CD14-positive monocyte (primary cell): ENCODE measurements at regions not wholly inside any gene's neighbourhood (a gene's known extent, or its start where the extent isn't known, plus 50 kb on each side); places are given as distances from the start of the nearest gene placed in this dataset.

ENCODE experiments used
- DNase-seq, 3 donors: peaks; one replicate each; pipeline ENCODE4 v3.0.0-alpha.2; 2011 to 2022
- H2AFZ ChIP-seq: 2 replicates; pipeline ENCODE4 v1.6.0; 2012; ENCODE audit warnings: mild to moderate bottlenecking, low read depth, low read length, inconsistent platforms; ENCODE audit not compliant: insufficient read depth, poor library complexity, severe bottlenecking
- H3K27ac ChIP-seq, 2 donors: 1 replicate in 1 of 2; 2 replicates in 1 of 2; pipeline ENCODE4 v1.5.1; 2012 to 2013; ENCODE audit warnings: low read length in 2 of 2, control low read depth in 1 of 2, inconsistent platforms in 1 of 2, low read depth in 1 of 2, mild to moderate bottlenecking in 1 of 2
- H3K27me3 ChIP-seq, 2 donors: one replicate each; pipeline versions ENCODE4 v1.6.0 to v1.6.1; 2011 to 2013; ENCODE audit warnings: low read length in 2 of 2; ENCODE audit not compliant: control insufficient read depth in 2 of 2, insufficient read depth in 2 of 2
- H3K36me3 ChIP-seq, 2 donors: replicated peaks in 1 of 2; 1 replicate in 1 of 2; 2 replicates in 1 of 2; pipeline versions ENCODE4 v1.5.1 to v1.6.1; 2012 to 2013; ENCODE audit warnings: low read length in 2 of 2, control low read depth in 1 of 2, inconsistent platforms in 1 of 2, mild to moderate bottlenecking in 1 of 2; ENCODE audit not compliant: insufficient read depth in 2 of 2, control insufficient read depth in 1 of 2
- H3K4me1 ChIP-seq, 2 donors: 1 replicate in 1 of 2; 2 replicates in 1 of 2; pipeline versions ENCODE4 v1.5.1 to v1.6.1; 2012 to 2013; ENCODE audit warnings: low read length in 2 of 2, control low read depth in 1 of 2, inconsistent platforms in 1 of 2, mild to moderate bottlenecking in 1 of 2, moderate library complexity in 1 of 2; ENCODE audit not compliant: insufficient read depth in 2 of 2, control insufficient read depth in 1 of 2
- H3K4me2 ChIP-seq: replicated peaks from 2 replicates; pipeline ENCODE3; 2012; ENCODE audit warnings: low read length, moderate library complexity, mild to moderate bottlenecking; ENCODE audit not compliant: poor library complexity, severe bottlenecking; ENCODE audit errors: extremely low read depth
- H3K4me3 ChIP-seq, 3 experiments: fragments of 200-600 bp in 1 of 3; sonication (generic) in 1 of 3; replicated peaks in 1 of 3; 1 replicate in 2 of 3; 2 replicates in 1 of 3; pipeline ENCODE4 v1.5.1; 2011 to 2013; ENCODE audit warnings: low read length in 3 of 3, mild to moderate bottlenecking in 3 of 3, control low read depth in 2 of 3, low read depth in 2 of 3, inconsistent platforms in 1 of 3, moderate library complexity in 1 of 3
- H3K79me2 ChIP-seq: 2 replicates; pipeline ENCODE4 v1.6.0; 2012; ENCODE audit warnings: mild to moderate bottlenecking, control low read depth, inconsistent platforms, low read length, moderate library complexity; ENCODE audit not compliant: insufficient read depth
- H3K9ac ChIP-seq: 2 replicates; pipeline ENCODE4 v1.6.0; 2017; ENCODE audit warnings: low read length, mild to moderate bottlenecking; ENCODE audit not compliant: insufficient read depth, poor library complexity, severe bottlenecking
- H3K9me3 ChIP-seq, 2 donors: replicated peaks in 1 of 2; 1 replicate in 1 of 2; 2 replicates in 1 of 2; pipeline versions ENCODE4 v1.5.1 to v1.6.1; 2012 to 2013; ENCODE audit warnings: low read length in 2 of 2, control low read depth in 1 of 2; ENCODE audit not compliant: control insufficient read depth in 1 of 2, insufficient read depth in 1 of 2
- H4K20me1 ChIP-seq: 2 replicates; pipeline ENCODE4 v1.6.0; 2012; ENCODE audit warnings: mild to moderate bottlenecking, low read length, control low read depth, moderate library complexity; ENCODE audit not compliant: insufficient read depth
- H3K27ac Mint-ChIP-seq, 7 donors: one replicate each; pipeline ENCODE4 v1.8.0; 2020; ENCODE audit warnings: mild to moderate bottlenecking in 7 of 7, mixed read lengths in 7 of 7, moderate library complexity in 6 of 7, inconsistent platforms in 2 of 7
- H3K27me3 Mint-ChIP-seq, 3 donors: one replicate each; pipeline ENCODE4 v1.8.0; 2021 to 2022; ENCODE audit warnings: low read depth in 3 of 3, mild to moderate bottlenecking in 3 of 3, mixed read lengths in 3 of 3, moderate library complexity in 3 of 3, inconsistent platforms in 1 of 3
- H3K36me3 Mint-ChIP-seq, 2 donors: one replicate each; pipeline ENCODE4 v1.8.0; 2020; ENCODE audit warnings: mixed read lengths in 2 of 2, inconsistent platforms in 1 of 2, mild to moderate bottlenecking in 1 of 2
- H3K4me1 Mint-ChIP-seq: one replicate; pipeline ENCODE4 v1.8.0; 2020; ENCODE audit warnings: mild to moderate bottlenecking, mixed read lengths
- H3K4me3 Mint-ChIP-seq, 2 donors: one replicate each; pipeline ENCODE4 v1.8.0; 2020; ENCODE audit warnings: mild to moderate bottlenecking in 2 of 2, mixed read lengths in 2 of 2, moderate library complexity in 1 of 2
- H3K9me3 Mint-ChIP-seq, 7 donors: one replicate each; pipeline ENCODE4 v1.8.0; 2020 to 2022; ENCODE audit warnings: mixed read lengths in 7 of 7, mild to moderate bottlenecking in 6 of 7, moderate library complexity in 6 of 7, inconsistent platforms in 2 of 7
- CTCF ChIP-seq: fragments of 200-600 bp; IDR thresholded peaks from one replicate; pipeline ENCODE4 v1.8.0; 2022; ENCODE audit warnings: antibody characterized with exemption, mild to moderate bottlenecking
- WGBS: methylation state at CpG from one replicate; pipeline ENCODE4 v1.1.5; 2013; ENCODE audit warnings: missing lambda C conversion rate; ENCODE audit not compliant: insufficient coverage; 5-methylcytosine and 5-hydroxymethylcytosine counted together
- intact Hi-C, 2 donors: fragments of 100-400 bp; cut with micrococcal nuclease; formaldehyde crosslinking; loops; one replicate each; pipeline versions ENCODE4 v1.15.0 to v1.15.1; 2023

DNA sequence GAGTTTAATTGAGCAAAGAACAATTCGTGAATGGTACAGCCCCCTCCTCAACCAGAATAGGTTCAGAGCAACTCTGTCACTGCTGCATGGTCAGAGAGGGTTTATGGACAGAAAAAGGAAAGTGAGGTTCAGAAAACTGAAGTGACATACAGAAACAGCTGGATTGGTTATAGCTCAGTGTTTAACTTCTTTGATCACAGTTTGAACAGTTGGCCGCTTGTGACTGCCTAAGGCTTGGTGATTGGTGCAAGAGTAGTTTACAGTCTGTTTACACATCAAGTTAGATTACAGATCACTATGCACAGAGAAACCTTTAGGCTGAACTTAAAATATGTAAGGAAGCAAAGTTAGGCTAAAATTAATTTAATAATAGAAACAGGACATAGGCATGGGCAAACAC, 459.2 kb downstream of the KCNJ3 start:
- H3K79me2 ChIP-seq, result no peaks in the 10 kb centered on the region
- intact Hi-C loops, result no loop called here
- H3K9me3 ChIP-seq, result peaks cover 0 to 4% of the 10 kb centered on the region in 2 donors
- Mint-ChIP-seq H3K4me3 (no peak overlapping the region), H3K4me1 (no peaks in the 10 kb centered on the region), H3K27ac (no peak overlapping the region), H3K27me3 (peaks cover 0 to 2% (median 0%) of the 10 kb centered on the region in 3 donors), H3K36me3 (no peaks in the 10 kb centered on the region), H3K9me3 (peaks cover 0 to 4% (median 0%) of the 10 kb centered on the region in 7 donors)
- no CpG with 5 or more reads among the region's 2 CpGs for WGBS
- H2AFZ ChIP-seq, result no peak overlapping the region
- H3K27ac ChIP-seq, result no peak overlapping the region
- H3K4me1 ChIP-seq, result no peaks in the 10 kb centered on the region
- no peak for DNase-seq
- H3K9ac ChIP-seq, result no peak overlapping the region
- H4K20me1 ChIP-seq, result no peaks in the 10 kb centered on the region
- no peak for TF ChIP-seq CTCF
- no peak overlapping the region for H3K4me2 ChIP-seq
- H3K36me3 ChIP-seq, result no peaks in the 10 kb centered on the region
- no peaks in the 10 kb centered on the region for H3K27me3 ChIP-seq
- no peak overlapping the region for H3K4me3 ChIP-seq

- Histone ChIP-seq H3K4me2 (no peak overlapping the region), H3K4me1 (no peaks in the 10 kb centered on the region), H3K27ac (no peak overlapping the region), H3K9me3 (peaks cover 0 to 4% of the 10 kb centered on the region in 2 donors), H3K36me3 (no peaks in the 10 kb centered on the region), H3K79me2 (no peaks in the 10 kb centered on the region), H3K27me3 (no peaks in the 10 kb centered on the region), H3K4me3 (no peak overlapping the region), H2AFZ (no peak overlapping the region), H3K9ac (no peak overlapping the region), H4K20me1 (no peaks in the 10 kb centered on the region)
- no peak for DNase-seq
- intact Hi-C loops, result no loop called here
- Mint-ChIP-seq H3K36me3 (no peaks in the 10 kb centered on the region), H3K4me1 (no peaks in the 10 kb centered on the region), H3K27me3 (peaks cover 0 to 2% (median 0%) of the 10 kb centered on the region in 3 donors), H3K4me3 (no peak overlapping the region), H3K27ac (no peak overlapping the region), H3K9me3 (peaks cover 0 to 4% (median 0%) of the 10 kb centered on the region in 7 donors)
- WGBS, result 82% methylated on average over 2 of the region's 3 CpGs
- no peak for TF ChIP-seq CTCF
Observed at GRCh38 chr2:155157065-155157464, 458.6 kb downstream of the KCNJ3 start.
